Fibroblast of lung (primary cell): ENCODE measurements at regions not wholly inside any gene's neighbourhood (a gene's known extent, or its start where the extent isn't known, plus 50 kb on each side); places are given as distances from the start of the nearest gene placed in this dataset.

ENCODE experiments used
- DNase-seq, 2 donors: peaks; one replicate each; pipeline versions ENCODE4 v3.0.0 to v3.0.0-alpha.2; 2010; ENCODE audit warnings: low read depth in 2 of 2
- H2AFZ ChIP-seq: 2 replicates; pipeline ENCODE4 v1.5.1; 2012; ENCODE audit warnings: low read length, control low read depth, inconsistent platforms
- H3K27ac ChIP-seq: 2 replicates; pipeline ENCODE4 v1.5.1; 2011; ENCODE audit warnings: low read length, control low read depth; ENCODE audit not compliant: insufficient read depth
- H3K27me3 ChIP-seq: 2 replicates; pipeline ENCODE4 v1.5.1; 2011; ENCODE audit warnings: mild to moderate bottlenecking, low read length; ENCODE audit not compliant: control insufficient read depth, insufficient read depth
- H3K36me3 ChIP-seq: 2 replicates; pipeline ENCODE4 v1.5.1; 2011; ENCODE audit warnings: low read length; ENCODE audit not compliant: control insufficient read depth, insufficient read depth
- H3K4me1 ChIP-seq: 2 replicates; pipeline ENCODE4 v1.5.1; 2011; ENCODE audit warnings: low read length; ENCODE audit not compliant: control insufficient read depth, insufficient read depth; ENCODE audit errors: extremely low read depth
- H3K4me2 ChIP-seq: 2 replicates; pipeline ENCODE4 v1.5.1; 2011; ENCODE audit warnings: low read length, control low read depth; ENCODE audit not compliant: insufficient read depth; ENCODE audit errors: extremely low read depth
- H3K4me3 ChIP-seq, 4 experiments: fragments of 200-600 bp in 1 of 4; sonication (generic) in 1 of 4; replicated peaks in 1 of 4; 2 replicates each; pipeline ENCODE4 v1.5.1; 2011 to 2016; ENCODE audit warnings: low read length in 4 of 4, low read depth in 3 of 4, mild to moderate bottlenecking in 3 of 4, control low read depth in 2 of 4, inconsistent platforms in 1 of 4, mixed read lengths in 1 of 4; ENCODE audit not compliant: insufficient read depth in 1 of 4; ENCODE audit errors: control extremely low read depth in 1 of 4
- H3K79me2 ChIP-seq: 2 replicates; pipeline ENCODE4 v1.5.1; 2012; ENCODE audit warnings: mild to moderate bottlenecking, low read length, inconsistent platforms; ENCODE audit not compliant: control insufficient read depth, insufficient read depth
- H3K9ac ChIP-seq: 2 replicates; pipeline ENCODE4 v1.5.1; 2011; ENCODE audit warnings: mild to moderate bottlenecking, low read length, control low read depth; ENCODE audit not compliant: insufficient read depth
- H3K9me3 ChIP-seq: 2 replicates; pipeline ENCODE4 v1.5.1; 2012; ENCODE audit warnings: low read depth, low read length; ENCODE audit not compliant: control insufficient read depth, insufficient read depth
- H4K20me1 ChIP-seq: 2 replicates; pipeline ENCODE4 v1.5.1; 2011; ENCODE audit warnings: low read length; ENCODE audit not compliant: control insufficient read depth, insufficient read depth; ENCODE audit errors: extremely low read depth
- CTCF ChIP-seq, 2 donors: IDR thresholded peaks in 1 of 2; conservative IDR thresholded peaks in 1 of 2; 1 replicate in 1 of 2; 2 replicates in 1 of 2; pipeline ENCODE4 v1.5.1; 2011 to 2012; ENCODE audit warnings: low read length in 2 of 2, control low read depth in 1 of 2, inconsistent platforms in 1 of 2, low read depth in 1 of 2, mild to moderate bottlenecking in 1 of 2
- EZH2 ChIP-seq: IDR thresholded peaks from 2 replicates; pipeline ENCODE4 v1.5.1; 2012; ENCODE audit warnings: low read length, control low read depth, mild to moderate bottlenecking; ENCODE audit errors: missing control alignments

DNA sequence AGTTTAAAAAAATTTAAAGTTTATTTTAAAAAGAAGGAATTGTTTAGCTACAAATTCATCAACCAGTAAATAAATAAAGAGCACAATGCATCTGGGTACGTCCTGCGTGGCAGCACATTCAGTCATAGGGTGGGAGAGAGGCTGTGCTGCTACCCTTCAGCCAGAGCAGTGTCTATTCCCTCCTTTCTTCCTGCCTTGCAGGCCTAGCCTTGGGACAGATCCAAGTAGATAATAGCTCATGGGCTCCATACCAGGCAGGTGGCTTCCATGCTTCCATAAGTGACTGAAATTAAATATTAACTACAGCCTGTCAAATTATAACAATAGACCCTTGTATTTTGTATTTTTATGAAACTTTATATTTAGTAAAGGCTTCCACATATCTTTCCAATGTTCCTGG lies 408.3 kb upstream of the RGMB start:
- Histone ChIP-seq H3K4me2 (no peak overlapping the region), H3K9ac (no peak overlapping the region), H3K27me3 (no peaks in the 10 kb centered on the region)

DNA sequence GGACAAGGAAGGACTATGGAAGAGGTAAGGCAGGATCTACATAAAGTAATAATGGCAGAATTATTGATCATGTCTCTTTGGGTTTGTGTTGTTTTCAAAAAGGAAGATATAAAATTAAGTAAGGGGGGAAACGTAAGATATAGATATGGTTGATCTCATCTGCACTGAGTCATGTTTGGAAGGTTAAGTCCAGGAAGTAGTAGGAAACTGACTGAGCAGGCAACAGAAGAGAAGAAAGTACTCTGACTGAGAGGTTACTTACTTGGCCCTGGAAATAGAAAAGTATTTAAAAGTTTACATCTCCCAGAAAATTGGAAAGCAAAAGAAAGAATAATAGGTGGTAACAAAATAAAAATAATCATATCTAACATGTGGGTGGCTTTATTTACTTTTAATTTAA lies 405.3 kb upstream of the RGMB start:
- Histone ChIP-seq H4K20me1 (no peaks in the 10 kb centered on the region), H3K4me3 (no peak overlapping the region), H3K4me2 (no peak overlapping the region), H3K9ac (no peak overlapping the region), H3K4me1 (no peaks in the 10 kb centered on the region), H3K27me3 (no peaks in the 10 kb centered on the region), H3K79me2 (no peaks in the 10 kb centered on the region), H3K9me3 (no peaks in the 10 kb centered on the region), H2AFZ (peak overlapping the region; percentile 39), H3K27ac (no peak overlapping the region), H3K36me3 (no peaks in the 10 kb centered on the region)
- peak in 1 of 2 donors; percentile 3 for DNase-seq
- no peak for TF ChIP-seq CTCF (conservative IDR thresholded peaks at IDR 0.05 in 1 of 2, IDR thresholded peaks at IDR 0.05 in 1 of 2; ENCODE audit: low read depth in 1 of 2, low read length in 2 of 2)
- no peak for TF ChIP-seq EZH2

More for the DNA sequence above, 408.3 kb upstream of the RGMB start:
- no peaks in the 10 kb centered on the region for H3K79me2 ChIP-seq
- H3K36me3 ChIP-seq: no peaks in the 10 kb centered on the region
- TF ChIP-seq EZH2: no peak
- no peak for TF ChIP-seq CTCF (conservative IDR thresholded peaks at IDR 0.05 in 1 of 2, IDR thresholded peaks at IDR 0.05 in 1 of 2; ENCODE audit: low read depth in 1 of 2, low read length in 2 of 2)
- H3K27ac ChIP-seq: no peak overlapping the region
- H4K20me1 ChIP-seq: no peaks in the 10 kb centered on the region
- H3K4me3 ChIP-seq: no peak overlapping the region
- no peaks in the 10 kb centered on the region for H3K4me1 ChIP-seq
- no peaks in the 10 kb centered on the region for H3K9me3 ChIP-seq
- DNase-seq: peak in 1 of 2 donors; percentile 2
- no peak overlapping the region for H2AFZ ChIP-seq

DNA sequence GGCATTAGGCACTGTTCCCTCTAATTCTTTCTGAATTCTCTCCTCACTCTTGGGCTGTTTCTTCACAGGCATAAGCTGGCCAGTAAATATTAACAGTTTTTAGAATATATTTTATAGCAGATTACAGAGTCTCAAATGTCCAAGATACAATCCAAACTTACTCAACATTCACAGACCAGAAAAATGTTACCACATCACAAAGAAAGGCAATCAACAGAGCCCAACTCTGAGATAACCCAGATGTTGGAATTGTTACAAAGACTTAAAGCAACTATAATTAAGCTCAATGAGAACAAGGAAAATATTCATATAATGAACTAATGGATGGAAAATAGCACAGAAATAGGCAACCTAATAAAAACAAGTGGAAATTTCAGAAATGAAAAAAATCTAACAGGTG lies 401.1 kb upstream of the RGMB start:
- no peak overlapping the region for H3K4me3 ChIP-seq
- no peaks in the 10 kb centered on the region for H4K20me1 ChIP-seq
- no peaks in the 10 kb centered on the region for H3K27me3 ChIP-seq
- no peak for TF ChIP-seq EZH2
- TF ChIP-seq CTCF (conservative IDR thresholded peaks at IDR 0.05 in 1 of 2, IDR thresholded peaks at IDR 0.05 in 1 of 2; ENCODE audit: low read depth in 1 of 2, low read length in 2 of 2): no peak
- H3K4me1 ChIP-seq: no peaks in the 10 kb centered on the region
- DNase-seq: peak in 1 of 2 donors; percentile 53
- H2AFZ ChIP-seq: no peak overlapping the region
- no peaks in the 10 kb centered on the region for H3K79me2 ChIP-seq
- no peak overlapping the region for H3K27ac ChIP-seq
- no peak overlapping the region for H3K9ac ChIP-seq
- H3K36me3 ChIP-seq: no peaks in the 10 kb centered on the region
- H3K9me3 ChIP-seq: no peaks in the 10 kb centered on the region
- no peak overlapping the region for H3K4me2 ChIP-seq
